ENCODE measurements at regions not wholly inside any gene's neighbourhood (a gene's known extent, or its start where the extent isn't known, plus 50 kb on each side); places are given as distances from the start of the nearest gene placed in this dataset.

GRCh38 chrX:574830-575229 lies 55.8 kb upstream of the SHOX start:
- no peak overlapping the region for H3K4me3 ChIP-seq (ENCODE audit: low read depth in 2 of 2, low read length in 1 of 2)
- no peaks in the 10 kb centered on the region for H3K36me3 ChIP-seq (replicated peaks in 1 of 2; ENCODE audit: control insufficient read depth in 1 of 2, insufficient read depth in 2 of 2, low read length in 1 of 2)
- no peaks in the 10 kb centered on the region for H3K4me1 ChIP-seq (ENCODE audit: control insufficient read depth in 1 of 2, insufficient read depth in 2 of 2, low read depth in 1 of 2, low read length in 1 of 2)
- ChIA-PET CTCF (no interaction called here), POLR2A (no interaction called here)
- no peak overlapping the region for H3K27ac ChIP-seq (ENCODE audit: low read depth in 2 of 2, low read length in 1 of 2)
- H4K20me1 ChIP-seq (ENCODE audit: insufficient read depth), result no peaks in the 10 kb centered on the region
- TF ChIP-seq JUND (IDR thresholded peaks at IDR 0.05) (no peak), NRF1 (IDR thresholded peaks at IDR 0.05; ENCODE audit: low read depth, low read length) (no peak), TAF1 (IDR thresholded peaks at IDR 0.05; ENCODE audit: borderline replicate concordance, low read depth, low read length) (no peak), EZH2phosphoT487 (IDR thresholded peaks at IDR 0.05; ENCODE audit: borderline replicate concordance, low read depth) (no peak), FOXM1 (IDR thresholded peaks at IDR 0.05; ENCODE audit: low read depth) (no peak), NFIC (IDR thresholded peaks at IDR 0.05; ENCODE audit: borderline replicate concordance) (no peak), RCOR1 (IDR thresholded peaks at IDR 0.05; ENCODE audit: low read length) (no peak), TEAD4 (IDR thresholded peaks at IDR 0.05; ENCODE audit: borderline replicate concordance, insufficient read depth) (no peak), FOSL2 (IDR thresholded peaks at IDR 0.05; ENCODE audit: borderline replicate concordance, low read depth) (no peak), RFX5 (IDR thresholded peaks at IDR 0.05; ENCODE audit: low read length) (no peak), EP300 (IDR thresholded peaks at IDR 0.05; ENCODE audit: borderline replicate concordance in 1 of 2, low read depth in 1 of 2, low read length in 1 of 2) (no peak), CTCF (IDR thresholded peaks at IDR 0.05) (no peak), MAX (IDR thresholded peaks at IDR 0.05; ENCODE audit: low read depth) (no peak), FOXJ3 (CRISPR knock-in tag; IDR thresholded peaks at IDR 0.05) (no peak), RAD21 (IDR thresholded peaks at IDR 0.05; ENCODE audit: low read length) (no peak), USF1 (IDR thresholded peaks at IDR 0.05; ENCODE audit: borderline replicate concordance, low read depth) (no peak), YY1 (IDR thresholded peaks at IDR 0.05; ENCODE audit: low read depth) (no peak), ELF1 (IDR thresholded peaks at IDR 0.05) (no peak), GABPA (IDR thresholded peaks at IDR 0.05; ENCODE audit: low read depth) (no peak)
- H3K9me2 ChIP-seq, result no peaks in the 10 kb centered on the region
- H3K4me2 ChIP-seq, result no peak overlapping the region
- 2% methylated on average over 6 of the region's 6 CpGs for WGBS (ENCODE audit: low lambda C conversion rate)
- DNase-seq, result no peak
- no peak overlapping the region for H3K9ac ChIP-seq
- no peaks in the 10 kb centered on the region for H3K27me3 ChIP-seq (ENCODE audit: insufficient read depth)
- H3K79me2 ChIP-seq (ENCODE audit: insufficient read depth), result no peaks in the 10 kb centered on the region
- H3K9me3 ChIP-seq, result no peaks in the 10 kb centered on the region
- H3F3A ChIP-seq (replicated peaks; ENCODE audit: insufficient read depth), result no peaks in the 10 kb centered on the region
- H2AFZ ChIP-seq (ENCODE audit: low read depth), result no peak overlapping the region
